NT2/D1 (cell line): ENCODE measurements at regions not wholly inside any gene's neighbourhood (a gene's known extent, or its start where the extent isn't known, plus 50 kb on each side); places are given as distances from the start of the nearest gene placed in this dataset.

Experiments used
- DNase-seq: peaks from one replicate; pipeline ENCODE4 v3.0.0-alpha.2; 2011; ENCODE audit warnings: low read depth, low spot score
- H3K27me3 ChIP-seq: 2 replicates; pipeline ENCODE4 v1.6.0; 2011; ENCODE audit warnings: mild to moderate bottlenecking; ENCODE audit not compliant: insufficient read length, insufficient read depth
- H3K36me3 ChIP-seq: 2 replicates; pipeline ENCODE4 v1.6.1; 2011; ENCODE audit warnings: mild to moderate bottlenecking, low read length, mixed read lengths; ENCODE audit not compliant: insufficient read depth, insufficient read length
- H3K4me1 ChIP-seq: 2 replicates; pipeline ENCODE4 v1.5.1; 2011; ENCODE audit not compliant: insufficient read depth, insufficient read length
- H3K4me3 ChIP-seq: 2 replicates; pipeline ENCODE4 v1.5.1; 2011; ENCODE audit warnings: low read depth; ENCODE audit not compliant: insufficient read length
- H3K9ac ChIP-seq: 2 replicates; pipeline ENCODE4 v1.6.0; 2011; ENCODE audit warnings: low read depth; ENCODE audit not compliant: insufficient read length
- H3K9me3 ChIP-seq: 2 replicates; pipeline ENCODE4 v1.5.1; 2011; ENCODE audit warnings: mild to moderate bottlenecking, low read length; ENCODE audit not compliant: insufficient read depth
- SUZ12 ChIP-seq: IDR thresholded peaks from 2 replicates; pipeline ENCODE4 v1.6.1; 2011; ENCODE audit not compliant: insufficient read length, insufficient read depth; ENCODE audit errors: extremely low read depth
- YY1 ChIP-seq: IDR thresholded peaks from 2 replicates; pipeline ENCODE4 v1.6.1; 2011; ENCODE audit not compliant: insufficient read length, insufficient read depth
- ZNF274 ChIP-seq: IDR thresholded peaks from 2 replicates; pipeline ENCODE4 v1.6.1; 2011; ENCODE audit warnings: mild to moderate bottlenecking, low read depth, low read length

GRCh38 chr2:61762292-61762691, 91.6 kb downstream of the FAM161A start:
- Histone ChIP-seq H3K4me3 (no peak overlapping the region), H3K36me3 (no peaks in the 10 kb centered on the region), H3K9me3 (no peaks in the 10 kb centered on the region), H3K4me1 (no peaks in the 10 kb centered on the region), H3K27me3 (no peaks in the 10 kb centered on the region), H3K9ac (no peak overlapping the region)
- DNase-seq = no peak
- TF ChIP-seq YY1 = no peak
- no peak for TF ChIP-seq ZNF274
- TF ChIP-seq SUZ12 = no peak

- Histone ChIP-seq H3K9me3 (no peaks in the 10 kb centered on the region), H3K36me3 (no peaks in the 10 kb centered on the region), H3K9ac (no peak overlapping the region), H3K4me1 (no peaks in the 10 kb centered on the region), H3K4me3 (no peak overlapping the region), H3K27me3 (no peaks in the 10 kb centered on the region)
- TF ChIP-seq ZNF274 (no peak), YY1 (no peak), SUZ12 (no peak)
- no peak for DNase-seq
Observed at GRCh38 chr2:61759718-61760117, 94.1 kb downstream of the FAM161A start.

GRCh38 chr2:61759005-61759404, 94.9 kb downstream of the FAM161A start:
- no peaks in the 10 kb centered on the region for H3K36me3 ChIP-seq
- H3K4me1 ChIP-seq = no peaks in the 10 kb centered on the region
- TF ChIP-seq ZNF274 (no peak), YY1 (no peak)
- H3K4me3 ChIP-seq = no peak overlapping the region
- H3K9me3 ChIP-seq = no peaks in the 10 kb centered on the region
- H3K27me3 ChIP-seq = no peaks in the 10 kb centered on the region
- H3K9ac ChIP-seq = no peak overlapping the region
- no peak for DNase-seq

GRCh38 chr2:61758159-61758558, 95.7 kb downstream of the FAM161A start:
- Histone ChIP-seq H3K36me3 (no peaks in the 10 kb centered on the region), H3K9ac (no peak overlapping the region), H3K4me1 (no peaks in the 10 kb centered on the region), H3K9me3 (no peaks in the 10 kb centered on the region; the same call in 1 of the 2 replicates), H3K4me3 (no peak overlapping the region), H3K27me3 (no peaks in the 10 kb centered on the region)
- no peak for DNase-seq
- TF ChIP-seq ZNF274 (no peak), YY1 (no peak), SUZ12 (no peak)

- no peak overlapping the region for H3K4me3 ChIP-seq
- TF ChIP-seq SUZ12 (no peak), ZNF274 (no peak), YY1 (no peak)
- DNase-seq = no peak
- no peaks in the 10 kb centered on the region; the same call in 1 of the 2 replicates for H3K9me3 ChIP-seq
- H3K4me1 ChIP-seq = no peaks in the 10 kb centered on the region
- H3K36me3 ChIP-seq = no peaks in the 10 kb centered on the region
- H3K27me3 ChIP-seq = no peaks in the 10 kb centered on the region
- H3K9ac ChIP-seq = no peak overlapping the region
Observed at GRCh38 chr2:61753512-61753911, 100.3 kb downstream of the FAM161A start.

- Histone ChIP-seq H3K27me3 (no peaks in the 10 kb centered on the region), H3K4me1 (no peaks in the 10 kb centered on the region), H3K36me3 (no peaks in the 10 kb centered on the region), H3K9me3 (no peaks in the 10 kb centered on the region; the same call in 1 of the 2 replicates), H3K4me3 (no peak overlapping the region), H3K9ac (no peak overlapping the region)
- TF ChIP-seq ZNF274 (no peak), YY1 (no peak), SUZ12 (no peak)
- DNase-seq = no peak
Observed at GRCh38 chr2:61750624-61751023, 103.2 kb downstream of the FAM161A start.

GRCh38 chr2:61742955-61743354, 110.9 kb downstream of the FAM161A start:
- H3K27me3 ChIP-seq = no peaks in the 10 kb centered on the region
- no peak for TF ChIP-seq YY1
- TF ChIP-seq SUZ12 = no peak
- TF ChIP-seq ZNF274 = no peak
- H3K36me3 ChIP-seq = no peaks in the 10 kb centered on the region
- no peaks in the 10 kb centered on the region for H3K9me3 ChIP-seq
- no peak overlapping the region for H3K4me3 ChIP-seq
- peaks cover 2% of the 10 kb centered on the region for H3K4me1 ChIP-seq
- no peak for DNase-seq
- H3K9ac ChIP-seq = no peak overlapping the region

GRCh38 chr2:61737841-61738240, 116.0 kb downstream of the FAM161A start:
- Histone ChIP-seq H3K4me3 (no peak overlapping the region), H3K4me1 (peaks cover 2% of the 10 kb centered on the region), H3K36me3 (no peaks in the 10 kb centered on the region), H3K27me3 (no peaks in the 10 kb centered on the region), H3K9ac (no peak overlapping the region), H3K9me3 (no peaks in the 10 kb centered on the region)
- TF ChIP-seq SUZ12 (no peak), YY1 (no peak), ZNF274 (no peak)
- no peak for DNase-seq
